HEK293T (cell line): ENCODE measurements at regions not wholly inside any gene's neighbourhood (a gene's known extent, or its start where the extent isn't known, plus 50 kb on each side); places are given as distances from the start of the nearest gene placed in this dataset.

Experiments used
- CTCF ChIA-PET: fragments of 350-600 bp; formaldehyde crosslinking; extraction: SDS; loops from one replicate; lab custom pipeline; 2021; ENCODE audit warnings: antibody characterized with exemption, inconsistent platforms; lab: Yijun Ruan, JAX
- POLR2A ChIA-PET: fragments of 350-600 bp; formaldehyde crosslinking; extraction: SDS; loops from one replicate; lab custom pipeline; 2020; ENCODE audit warnings: antibody characterized with exemption, inconsistent platforms; lab: Yijun Ruan, JAX
- DNase-seq: peaks from one replicate; pipeline ENCODE4 v3.0.0; 2012; ENCODE audit warnings: mixed read lengths; ENCODE audit errors: extremely low spot score
- ARNT ChIP-seq: fragments of 450-650 bp; IDR thresholded peaks from 2 replicates; pipeline ENCODE4 v1.6.1; 2017; ENCODE audit warnings: mild to moderate bottlenecking
- BHLHE40 ChIP-seq: fragments of 450-650 bp; IDR thresholded peaks from 2 replicates; pipeline ENCODE4 v1.6.1; 2016; ENCODE audit warnings: mild to moderate bottlenecking, moderate library complexity, borderline replicate concordance
- CTBP1 ChIP-seq: fragments of 450-650 bp; IDR thresholded peaks from 2 replicates; pipeline ENCODE4 v1.6.1; 2016; ENCODE audit warnings: borderline replicate concordance
- ELF4 ChIP-seq: fragments of 450-650 bp; IDR thresholded peaks from 2 replicates; pipeline ENCODE4 v1.6.1; 2017; ENCODE audit warnings: antibody characterized with exemption
- FOXA1 ChIP-seq: fragments of 450-650 bp; IDR thresholded peaks from 2 replicates; pipeline ENCODE4 v1.6.1; 2016; ENCODE audit warnings: mild to moderate bottlenecking
- FOXK2 ChIP-seq: fragments of 450-650 bp; IDR thresholded peaks from 2 replicates; pipeline ENCODE4 v1.6.1; 2016; ENCODE audit warnings: mild to moderate bottlenecking
- FOXM1 ChIP-seq: fragments of 450-650 bp; IDR thresholded peaks from 2 replicates; pipeline ENCODE4 v1.6.1; 2017; ENCODE audit warnings: mild to moderate bottlenecking, borderline replicate concordance
- HDGF ChIP-seq: fragments of 450-650 bp; IDR thresholded peaks from 2 replicates; pipeline ENCODE4 v1.6.1; 2017; ENCODE audit warnings: antibody characterized with exemption, borderline replicate concordance
- L3MBTL2 ChIP-seq: fragments of 450-650 bp; conservative IDR thresholded peaks from 2 replicates; pipeline ENCODE4 v1.6.1; 2016; ENCODE audit warnings: mild to moderate bottlenecking
- LEF1 ChIP-seq: fragments of 450-650 bp; IDR thresholded peaks from 2 replicates; pipeline ENCODE4 v1.6.1; 2017; ENCODE audit warnings: mild to moderate bottlenecking, borderline replicate concordance
- NFRKB ChIP-seq: fragments of 450-650 bp; IDR thresholded peaks from 2 replicates; pipeline ENCODE4 v1.6.1; 2016; ENCODE audit warnings: mild to moderate bottlenecking, moderate library complexity
- SP1 ChIP-seq: fragments of 450-650 bp; IDR thresholded peaks from 2 replicates; pipeline ENCODE4 v1.6.1; 2017
- SUZ12 ChIP-seq: fragments of 450-650 bp; IDR thresholded peaks from 2 replicates; pipeline ENCODE4 v1.6.1; 2016; ENCODE audit warnings: mild to moderate bottlenecking
- TARDBP ChIP-seq: fragments of 450-650 bp; IDR thresholded peaks from 2 replicates; pipeline ENCODE4 v1.6.1; 2016
- ZNF384 ChIP-seq: fragments of 450-650 bp; IDR thresholded peaks from 2 replicates; pipeline ENCODE4 v1.6.1; 2016
- TF ChIP-seq, protein P1 (sequence below): fragments of 450-650 bp; IDR thresholded peaks from 2 replicates; pipeline ENCODE4 v1.6.1; 2016

DNA sequence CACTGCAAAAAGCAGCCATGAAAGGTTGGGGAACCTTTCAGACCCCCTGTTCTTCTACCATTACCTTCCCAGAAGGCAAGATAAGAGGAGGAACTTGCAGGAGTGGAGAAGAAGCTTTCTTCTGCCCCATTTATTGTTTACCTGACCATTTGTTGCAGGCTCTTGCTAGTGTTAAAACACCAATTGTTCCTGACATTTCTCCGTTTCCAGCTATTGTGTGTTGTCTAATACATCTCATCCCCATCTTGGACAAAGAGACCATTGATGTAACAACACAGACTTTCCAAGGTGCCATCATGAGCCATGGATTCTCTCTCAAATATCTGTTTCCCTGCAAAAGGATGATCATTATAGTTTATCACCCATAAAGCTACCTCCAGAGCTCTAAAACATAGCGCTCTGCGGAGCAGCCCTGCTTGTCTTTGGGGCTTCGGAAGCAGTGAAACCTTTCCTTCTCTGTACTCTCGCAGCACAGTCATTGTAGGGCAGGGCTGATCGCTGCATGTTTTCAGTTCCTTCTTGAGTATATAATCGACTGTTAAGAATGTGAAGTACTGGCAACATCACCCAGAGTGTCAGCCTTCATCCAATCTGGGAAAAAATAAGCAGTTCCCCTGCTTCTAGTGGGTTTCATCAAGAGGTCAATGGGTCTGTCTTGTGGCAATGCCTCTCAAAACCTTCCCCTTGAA, 680.0 kb downstream of the SEMA5A start:
- DNase-seq: no peak
- ChIA-PET CTCF (no interaction called here), POLR2A (no interaction called here)
- TF ChIP-seq CTBP1 (no peak), FOXK2 (no peak), FOXM1 (no peak), ZNF384 (no peak), NFRKB (no peak), L3MBTL2 (no peak), SP1 (no peak), HDGF (no peak), FOXA1 (no peak), BHLHE40 (no peak), ARNT (no peak), SUZ12 (no peak), TARDBP (no peak), LEF1 (no peak), ELF4 (no peak)
- TF ChIP-seq, protein P1, sequence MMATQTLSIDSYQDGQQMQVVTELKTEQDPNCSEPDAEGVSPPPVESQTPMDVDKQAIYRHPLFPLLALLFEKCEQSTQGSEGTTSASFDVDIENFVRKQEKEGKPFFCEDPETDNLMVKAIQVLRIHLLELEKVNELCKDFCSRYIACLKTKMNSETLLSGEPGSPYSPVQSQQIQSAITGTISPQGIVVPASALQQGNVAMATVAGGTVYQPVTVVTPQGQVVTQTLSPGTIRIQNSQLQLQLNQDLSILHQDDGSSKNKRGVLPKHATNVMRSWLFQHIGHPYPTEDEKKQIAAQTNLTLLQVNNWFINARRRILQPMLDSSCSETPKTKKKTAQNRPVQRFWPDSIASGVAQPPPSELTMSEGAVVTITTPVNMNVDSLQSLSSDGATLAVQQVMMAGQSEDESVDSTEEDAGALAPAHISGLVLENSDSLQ: no peak

DNA sequence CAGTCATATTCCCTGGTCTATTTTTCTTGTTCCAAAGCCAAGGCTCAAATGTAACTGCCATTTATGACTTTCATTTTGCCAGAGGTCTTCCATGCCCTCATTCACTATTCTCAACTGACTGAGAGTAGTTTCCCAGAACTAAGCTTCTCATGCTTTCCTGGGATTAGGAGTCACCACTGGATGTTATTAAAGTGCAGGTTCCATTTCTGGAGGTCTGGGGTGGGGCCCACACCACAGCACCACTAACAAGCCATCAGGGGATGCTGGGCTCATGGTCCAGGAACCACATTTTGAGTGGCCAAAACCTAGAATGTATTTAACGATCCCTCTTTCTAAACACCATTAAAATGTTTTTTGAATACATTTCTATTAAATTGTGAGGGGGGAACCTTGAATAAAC, 677.6 kb downstream of the SEMA5A start:
- DNase-seq: no peak
- ChIA-PET POLR2A (no interaction called here), CTCF (no interaction called here)
- no peak for TF ChIP-seq HDGF
- TF ChIP-seq TARDBP: no peak
- no peak for TF ChIP-seq FOXA1
- TF ChIP-seq ZNF384: no peak

DNA sequence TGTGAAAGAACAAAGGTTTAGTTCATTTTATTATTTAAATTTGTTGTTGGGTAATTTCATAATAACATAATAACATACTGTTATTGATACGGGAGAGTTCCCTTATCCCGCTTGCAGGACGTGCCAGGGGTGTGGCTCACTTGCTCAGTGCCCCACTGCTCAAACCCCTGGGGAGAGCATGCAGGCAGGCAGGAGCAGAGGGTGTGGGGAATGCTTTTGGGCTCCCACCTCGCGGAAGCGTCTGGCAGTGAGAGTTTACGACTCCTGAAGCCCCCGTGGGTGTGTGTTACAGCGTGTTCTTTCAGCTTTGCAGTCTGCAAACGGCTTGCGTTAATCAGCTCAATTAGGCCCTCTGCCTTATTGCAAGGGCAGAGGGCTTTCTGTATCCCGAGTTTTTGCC, 675.9 kb downstream of the SEMA5A start:
- TF ChIP-seq HDGF (no peak), SP1 (no peak), ELF4 (no peak), LEF1 (no peak), FOXK2 (no peak), ARNT (no peak), TARDBP (no peak), FOXA1 (no peak), NFRKB (no peak), FOXM1 (no peak), CTBP1 (no peak), SUZ12 (no peak), ZNF384 (no peak)
- TF ChIP-seq, protein P1: no peak
- no peak for DNase-seq
- CTCF ChIA-PET: no interaction called here
- POLR2A ChIA-PET: no interaction called here

DNA sequence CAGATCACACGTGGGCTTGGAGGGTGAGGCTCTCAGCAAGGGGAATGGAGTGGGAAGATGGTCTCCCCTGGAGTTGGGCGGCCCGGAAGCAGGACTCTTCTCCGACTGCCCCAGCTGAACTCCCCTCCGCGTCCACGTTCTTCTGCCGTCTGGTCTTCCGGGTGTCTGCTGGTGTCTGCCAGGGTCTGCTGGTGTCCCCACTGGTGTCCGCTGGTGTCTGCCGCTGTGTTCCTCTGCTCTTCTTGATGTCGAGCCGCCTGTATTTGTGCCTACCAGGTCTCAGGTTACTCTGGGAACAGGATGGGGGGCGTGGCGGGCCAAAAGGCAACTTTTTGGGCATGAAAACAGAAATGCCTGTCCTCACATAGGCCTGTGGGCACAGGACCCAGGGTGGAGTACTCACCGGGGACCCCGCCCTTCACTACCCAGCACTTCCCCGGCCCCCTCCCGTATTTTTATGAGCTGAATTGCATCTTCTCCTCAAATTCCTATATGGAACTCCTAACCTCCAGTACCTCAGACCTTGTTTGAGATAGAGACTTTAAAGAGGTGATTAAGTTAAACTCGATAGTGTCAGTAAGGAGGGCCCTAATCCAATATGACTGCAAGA, 675.4 kb downstream of the SEMA5A start:
- DNase-seq: no peak
- TF ChIP-seq FOXA1 (no peak), SUZ12 (no peak), ARNT (no peak), ZNF384 (no peak), FOXK2 (no peak), FOXM1 (no peak), BHLHE40 (no peak), ELF4 (no peak), TARDBP (no peak), LEF1 (no peak), L3MBTL2 (no peak), NFRKB (no peak), CTBP1 (no peak), HDGF (no peak), SP1 (no peak)
- TF ChIP-seq, protein P1: no peak
- ChIA-PET POLR2A (no interaction called here), CTCF (no interaction called here)

DNA sequence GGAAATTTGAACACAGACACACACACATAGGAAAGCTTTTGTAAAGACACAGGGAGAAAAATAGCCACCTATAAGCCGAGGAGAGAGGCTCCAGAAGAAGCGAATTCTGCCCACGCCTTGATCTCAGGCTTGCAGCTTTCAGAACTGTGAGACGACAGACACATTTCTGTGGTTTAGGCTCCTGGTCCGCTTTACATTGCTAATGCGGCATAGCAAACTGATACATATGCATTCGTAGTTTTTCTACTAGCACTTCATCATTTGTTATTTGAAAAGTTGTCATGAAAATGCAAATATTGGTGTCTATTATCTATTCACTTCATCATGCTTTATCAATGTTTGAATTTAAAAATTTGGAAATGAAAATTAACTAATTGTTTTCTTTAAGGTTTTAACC, 674.9 kb downstream of the SEMA5A start:
- TF ChIP-seq, protein P1: no peak
- TF ChIP-seq ZNF384 (no peak), SUZ12 (no peak), BHLHE40 (no peak), NFRKB (no peak), CTBP1 (no peak), HDGF (no peak), SP1 (no peak), FOXM1 (no peak), ARNT (no peak)
- DNase-seq: no peak
- ChIA-PET CTCF (no interaction called here), POLR2A (no interaction called here)
